ENCODE measurements at regions not wholly inside any gene's neighbourhood (a gene's known extent, or its start where the extent isn't known, plus 50 kb on each side); places are given as distances from the start of the nearest gene placed in this dataset.

GRCh38 chr1:213826891-213827290 lies 160.9 kb upstream of the PROX1 start:
- TF ChIP-seq CTCF (optimal IDR thresholded peaks at IDR 0.05 in 1 of 3, IDR thresholded peaks at IDR 0.05 in 1 of 3, conservative IDR thresholded peaks at IDR 0.05 in 1 of 3; ENCODE audit: extremely low read depth in 1 of 3, insufficient read depth in 2 of 3, low read length in 3 of 3) (no peak), EZH2 (IDR thresholded peaks at IDR 0.05; ENCODE audit: low read length) (no peak)
